GM19467 (cell line): ENCODE measurements at regions not wholly inside any gene's neighbourhood (a gene's known extent, or its start where the extent isn't known, plus 50 kb on each side); places are given as distances from the start of the nearest gene placed in this dataset.

Source experiments
- ATAC-seq: cut with Tn5 transposase; IDR thresholded peaks from one replicate; pipeline ENCODE4 v1.9.1; 2021; ENCODE audit warnings: mild to moderate bottlenecking, moderate library complexity; ENCODE audit not compliant: unreplicated experiment

GRCh38 chr15:94177112-94177511 lies 54.2 kb upstream of the MCTP2 start:
- no peak for ATAC-seq

- ATAC-seq: no peak
Measured at GRCh38 chr15:94175420-94175819, 55.9 kb upstream of the MCTP2 start.

GRCh38 chr15:94174399-94174802 lies 57.0 kb upstream of the MCTP2 start:
- peak; percentile 95 for ATAC-seq

GRCh38 chr15:94168250-94168649 lies 63.1 kb upstream of the MCTP2 start:
- ATAC-seq: no peak

GRCh38 chr15:94164971-94165370 lies 66.4 kb upstream of the MCTP2 start:
- no peak for ATAC-seq

- ATAC-seq: no peak
Measured at GRCh38 chr15:94164202-94164807, 67.1 kb upstream of the MCTP2 start.

- ATAC-seq: no peak
Measured at GRCh38 chr15:94162939-94163338, 68.4 kb upstream of the MCTP2 start.

GRCh38 chr15:94154255-94154654 lies 77.1 kb upstream of the MCTP2 start:
- no peak for ATAC-seq

- no peak for ATAC-seq
Measured at GRCh38 chr15:94145046-94145445, 86.3 kb upstream of the MCTP2 start.

- no peak for ATAC-seq
Measured at GRCh38 chr15:94141802-94142201, 89.6 kb upstream of the MCTP2 start.

- no peak for ATAC-seq
Measured at GRCh38 chr15:94135486-94136147, 95.7 kb upstream of the MCTP2 start.

GRCh38 chr15:94131875-94132274 lies 99.5 kb upstream of the MCTP2 start:
- ATAC-seq: no peak

- ATAC-seq: no peak
Measured at GRCh38 chr15:94130504-94130903, 100.9 kb upstream of the MCTP2 start.

- no peak for ATAC-seq
Measured at GRCh38 chr15:94127006-94127405, 104.4 kb upstream of the MCTP2 start.

GRCh38 chr15:94125698-94126097 lies 105.7 kb upstream of the MCTP2 start:
- no peak for ATAC-seq

- ATAC-seq: no peak
Measured at GRCh38 chr15:94125156-94125555, 106.2 kb upstream of the MCTP2 start.

- no peak for ATAC-seq
Measured at GRCh38 chr15:94122516-94122915, 108.8 kb upstream of the MCTP2 start.

- peak; percentile 99 for ATAC-seq
Measured at GRCh38 chr15:94119923-94120775, 111.2 kb upstream of the MCTP2 start.

- ATAC-seq: no peak
Measured at GRCh38 chr15:94119298-94119811, 112.0 kb upstream of the MCTP2 start.

GRCh38 chr15:94110476-94111130 lies 120.8 kb upstream of the MCTP2 start:
- ATAC-seq: no peak

GRCh38 chr15:94107652-94108051 lies 123.7 kb upstream of the MCTP2 start:
- ATAC-seq: no peak
